ENCODE measurements at regions not wholly inside any gene's neighbourhood (a gene's known extent, or its start where the extent isn't known, plus 50 kb on each side); places are given as distances from the start of the nearest gene placed in this dataset.

DNA sequence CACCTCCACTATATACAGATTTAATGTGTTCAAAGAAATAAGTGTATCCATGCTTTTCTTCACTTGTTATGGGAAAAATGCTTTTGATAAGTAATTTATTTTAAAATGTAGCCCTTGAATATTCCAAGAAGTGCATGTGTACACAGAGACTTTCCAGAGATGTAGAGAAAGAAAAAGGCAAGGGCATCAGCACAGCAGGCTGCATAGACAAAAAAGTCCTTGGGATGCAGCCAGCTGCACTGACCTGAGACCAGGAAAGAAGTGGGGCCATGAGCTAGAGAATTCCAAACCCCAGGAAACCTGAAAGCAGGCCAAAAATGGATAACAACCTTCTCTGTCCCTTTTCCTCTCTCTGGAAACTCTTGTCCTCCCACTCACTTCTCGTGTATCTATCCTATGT, 51.6 kb upstream of the PRDM8 start:
- Histone ChIP-seq H3K27ac (ENCODE audit: low read depth, low read length) (no peak overlapping the region), H2AFZ (ENCODE audit: low read depth, low read length) (no peak overlapping the region), H3K27me3 (ENCODE audit: insufficient read depth, low read length) (no peaks in the 10 kb centered on the region), H4K20me1 (ENCODE audit: insufficient read depth, low read length) (no peaks in the 10 kb centered on the region), H3K36me3 (ENCODE audit: insufficient read depth, low read length) (no peaks in the 10 kb centered on the region), H3K9ac (ENCODE audit: low read length) (no peak overlapping the region), H3K4me2 (ENCODE audit: low read length) (no peak overlapping the region), H3K4me3 (ENCODE audit: insufficient read depth, low read depth, low read length) (no peak overlapping the region), H3K4me1 (ENCODE audit: insufficient read depth, low read length) (no peaks in the 10 kb centered on the region), H3K9me3 (ENCODE audit: insufficient read depth, low read depth, low read length) (no peaks in the 10 kb centered on the region), H3K79me2 (ENCODE audit: insufficient read depth, low read length) (no peaks in the 10 kb centered on the region)
- Mint-ChIP-seq H3K9me3 (ENCODE audit: unreplicated experiment) (no peaks in the 10 kb centered on the region), H3K4me3 (ENCODE audit: unreplicated experiment) (no peak overlapping the region), H3K36me3 (ENCODE audit: low read depth, unreplicated experiment) (no peaks in the 10 kb centered on the region), H3K27ac (ENCODE audit: unreplicated experiment) (no peak overlapping the region), H3K4me1 (ENCODE audit: low read depth, unreplicated experiment) (no peaks in the 10 kb centered on the region), H3K27me3 (ENCODE audit: low read depth, unreplicated experiment) (no peaks in the 10 kb centered on the region)
- FAIRE-seq (no peak), DNase-seq (ENCODE audit: low read depth) (no peak)
- TF ChIP-seq EZH2 (IDR thresholded peaks at IDR 0.05; ENCODE audit: insufficient read depth, low read length) (no peak), CTCF (IDR thresholded peaks at IDR 0.05; ENCODE audit: insufficient read depth, low read depth, low read length) (no peak)

DNA sequence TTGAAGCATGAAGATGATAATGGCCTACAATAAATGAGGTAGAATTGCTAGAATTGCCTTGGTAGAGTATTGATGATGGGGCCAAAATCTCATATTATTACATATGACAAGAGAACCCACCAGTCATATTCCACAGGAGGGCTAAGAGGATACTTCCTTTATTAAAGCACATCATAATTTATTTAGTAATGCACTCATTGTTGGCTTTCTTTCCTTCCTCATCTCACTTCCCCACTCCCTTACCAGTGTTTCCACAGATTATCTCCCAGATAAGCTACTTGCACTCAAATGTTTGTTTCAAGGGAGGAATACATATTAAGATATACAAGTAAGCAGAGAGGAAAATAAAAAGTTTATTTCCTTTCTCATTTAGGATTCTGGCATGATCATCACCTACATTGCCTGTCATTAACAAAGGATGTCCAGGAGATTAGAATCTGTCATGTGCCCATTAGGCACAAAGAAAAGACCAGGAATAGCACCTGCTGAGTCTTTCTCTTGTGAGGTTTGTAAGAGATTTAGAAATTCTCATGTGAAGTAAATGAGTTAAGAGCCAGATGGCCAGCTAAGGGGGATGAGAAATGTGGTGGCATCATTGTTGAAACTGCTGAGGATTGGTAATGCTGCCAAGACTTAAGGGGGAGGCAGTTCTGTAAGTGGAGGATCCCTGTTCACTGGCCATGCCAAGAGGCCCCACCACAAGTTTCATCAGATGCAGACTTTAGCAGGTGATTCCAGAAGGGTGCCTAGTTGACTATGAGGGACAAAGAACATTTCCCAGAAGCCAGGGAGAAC, 52.4 kb upstream of the PRDM8 start:
- no peaks in the 10 kb centered on the region for H3K27me3 Mint-ChIP-seq (ENCODE audit: low read depth, unreplicated experiment)
- no peak overlapping the region for H3K4me3 ChIP-seq (ENCODE audit: insufficient read depth, low read depth, low read length)
- no peaks in the 10 kb centered on the region for H3K4me1 Mint-ChIP-seq (ENCODE audit: low read depth, unreplicated experiment)
- FAIRE-seq (no peak), DNase-seq (ENCODE audit: low read depth) (no peak)
- no peaks in the 10 kb centered on the region for H3K9me3 ChIP-seq (ENCODE audit: insufficient read depth, low read depth, low read length)
- H4K20me1 ChIP-seq (ENCODE audit: insufficient read depth, low read length) = no peaks in the 10 kb centered on the region
- H3K9me3 Mint-ChIP-seq (ENCODE audit: unreplicated experiment) = no peaks in the 10 kb centered on the region
- no peak for TF ChIP-seq EZH2 (IDR thresholded peaks at IDR 0.05; ENCODE audit: insufficient read depth, low read length)
- no peak for TF ChIP-seq CTCF (IDR thresholded peaks at IDR 0.05; ENCODE audit: insufficient read depth, low read depth, low read length)
- H3K4me2 ChIP-seq (ENCODE audit: low read length) = no peak overlapping the region
- no peak overlapping the region for H3K4me3 Mint-ChIP-seq (ENCODE audit: unreplicated experiment)
- no peak overlapping the region for H3K27ac Mint-ChIP-seq (ENCODE audit: unreplicated experiment)
- H3K36me3 Mint-ChIP-seq (ENCODE audit: low read depth, unreplicated experiment) = no peaks in the 10 kb centered on the region
- no peak overlapping the region for H3K27ac ChIP-seq (ENCODE audit: low read depth, low read length)
- H3K27me3 ChIP-seq (ENCODE audit: insufficient read depth, low read length) = no peaks in the 10 kb centered on the region
- H3K4me1 ChIP-seq (ENCODE audit: insufficient read depth, low read length) = no peaks in the 10 kb centered on the region
- no peaks in the 10 kb centered on the region for H3K79me2 ChIP-seq (ENCODE audit: insufficient read depth, low read length)
- no peak overlapping the region for H2AFZ ChIP-seq (ENCODE audit: low read depth, low read length)
- no peak overlapping the region for H3K9ac ChIP-seq (ENCODE audit: low read length)
- H3K36me3 ChIP-seq (ENCODE audit: insufficient read depth, low read length) = no peaks in the 10 kb centered on the region

DNA sequence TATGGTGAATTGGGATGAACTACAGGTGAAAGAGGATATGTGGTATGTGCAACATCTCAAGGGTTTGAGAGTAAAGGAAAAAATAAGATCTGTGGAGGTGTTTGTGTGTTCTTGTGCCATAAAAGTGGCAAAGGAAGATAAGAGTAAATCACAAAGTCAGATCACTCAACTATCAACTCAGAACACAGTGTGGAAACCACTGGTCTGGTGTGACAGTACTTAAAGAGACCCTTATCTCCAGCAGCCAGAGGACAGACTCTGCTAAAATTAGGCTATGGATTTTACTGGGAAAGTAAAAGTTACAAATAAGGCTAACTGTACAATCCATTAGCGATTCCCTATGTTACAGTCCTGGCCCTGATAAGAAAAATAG, 54.0 kb upstream of the PRDM8 start:
- peaks cover 1% of the 10 kb centered on the region for H3K4me1 Mint-ChIP-seq (ENCODE audit: low read depth, unreplicated experiment)
- Histone ChIP-seq H3K27me3 (ENCODE audit: insufficient read depth, low read length) (no peaks in the 10 kb centered on the region), H2AFZ (ENCODE audit: low read depth, low read length) (no peak overlapping the region), H3K9ac (ENCODE audit: low read length) (no peak overlapping the region), H3K4me3 (ENCODE audit: insufficient read depth, low read depth, low read length) (no peak overlapping the region), H3K4me2 (ENCODE audit: low read length) (no peak overlapping the region), H3K4me1 (ENCODE audit: insufficient read depth, low read length) (peaks cover 6% of the 10 kb centered on the region), H3K79me2 (ENCODE audit: insufficient read depth, low read length) (no peaks in the 10 kb centered on the region), H3K36me3 (ENCODE audit: insufficient read depth, low read length) (no peaks in the 10 kb centered on the region), H3K9me3 (ENCODE audit: insufficient read depth, low read depth, low read length) (no peaks in the 10 kb centered on the region), H4K20me1 (ENCODE audit: insufficient read depth, low read length) (no peaks in the 10 kb centered on the region), H3K27ac (ENCODE audit: low read depth, low read length) (no peak overlapping the region)
- DNase-seq (ENCODE audit: low read depth) (no peak), FAIRE-seq (no peak)
- no peak for TF ChIP-seq CTCF (IDR thresholded peaks at IDR 0.05; ENCODE audit: insufficient read depth, low read depth, low read length)
- no peak for TF ChIP-seq EZH2 (IDR thresholded peaks at IDR 0.05; ENCODE audit: insufficient read depth, low read length)
- no peaks in the 10 kb centered on the region for H3K27me3 Mint-ChIP-seq (ENCODE audit: low read depth, unreplicated experiment)
- no peaks in the 10 kb centered on the region for H3K9me3 Mint-ChIP-seq (ENCODE audit: unreplicated experiment)
- no peak overlapping the region for H3K27ac Mint-ChIP-seq (ENCODE audit: unreplicated experiment)
- H3K36me3 Mint-ChIP-seq (ENCODE audit: low read depth, unreplicated experiment) = no peaks in the 10 kb centered on the region
- H3K4me3 Mint-ChIP-seq (ENCODE audit: unreplicated experiment) = no peak overlapping the region

Data from astrocyte (in vitro differentiated cells and primary cell).